Panc1 (cell line): ENCODE measurements at regions not wholly inside any gene's neighbourhood (a gene's known extent, or its start where the extent isn't known, plus 50 kb on each side); places are given as distances from the start of the nearest gene placed in this dataset.

Source experiments
- ATAC-seq: fragments of 200-7000 bp; cut with Tn5 transposase; 2 replicates; pipeline ENCODE4 v1.9.1; 2020; ENCODE audit warnings: mild to moderate bottlenecking, moderate library complexity
- BruUV-seq: library from RNA; stranded (reverse); fragments of 400-500 nt; replicated peaks from 2 replicates; lab custom pipeline; 2021; lab: Mats Ljungman, UMichigan
- CTCF ChIA-PET: fragments of 300-600 bp; sonication (Branson Sonifier 250); formaldehyde crosslinking; loops from one replicate; lab custom pipeline; 2022; ENCODE audit warnings: antibody characterized with exemption; lab: Charles Lee
- POLR2A ChIA-PET: fragments of 300-600 bp; sonication (Branson Sonifier 250); formaldehyde crosslinking; loops from one replicate; lab custom pipeline; 2022; ENCODE audit warnings: antibody characterized with exemption; lab: Charles Lee
- DNase-seq: peaks from one replicate; pipeline ENCODE4 v3.0.0-alpha.2; 2010; ENCODE audit warnings: low read depth, low spot score
- H3K27ac ChIP-seq: 2 replicates; pipeline ENCODE4 v1.5.1; 2011; ENCODE audit warnings: mild to moderate bottlenecking, low read length, inconsistent platforms
- H3K27me3 ChIP-seq: fragments of 200-500 bp; sonication (Bioruptor generic); 2 replicates; pipeline ENCODE4 v1.6.0; 2014; ENCODE audit warnings: low read length, inconsistent platforms; ENCODE audit not compliant: control insufficient read depth, insufficient read depth
- H3K36me3 ChIP-seq: fragments of 200-500 bp; sonication (Bioruptor generic); 2 replicates; pipeline ENCODE4 v1.5.1; 2014; ENCODE audit warnings: inconsistent platforms, mild to moderate bottlenecking, low read length, moderate library complexity; ENCODE audit not compliant: control insufficient read depth, insufficient read depth
- H3K4me1 ChIP-seq: 2 replicates; pipeline ENCODE4 v1.5.1; 2011; ENCODE audit warnings: inconsistent platforms, mild to moderate bottlenecking, low read length, moderate library complexity; ENCODE audit not compliant: control insufficient read depth, insufficient read depth
- H3K4me3 ChIP-seq, 2 experiments: 2 replicates each; pipeline ENCODE4 v1.5.1; 2011 to 2012; ENCODE audit warnings: low read depth in 2 of 2, low read length in 2 of 2, mild to moderate bottlenecking in 2 of 2, inconsistent platforms in 1 of 2, moderate library complexity in 1 of 2
- H3K9me3 ChIP-seq: fragments of 200-500 bp; sonication (Bioruptor generic); 2 replicates; pipeline ENCODE4 v1.5.1; 2014; ENCODE audit warnings: low read depth, mild to moderate bottlenecking, inconsistent platforms, low read length, moderate library complexity; ENCODE audit not compliant: control insufficient read depth, insufficient read depth
- CTCF ChIP-seq: fragments of 450-650 bp; IDR thresholded peaks from 2 replicates; pipeline ENCODE4 v1.5.1; 2017; ENCODE audit warnings: mild to moderate bottlenecking
- POLR2AphosphoS5 ChIP-seq: IDR thresholded peaks from 2 replicates; pipeline ENCODE4 v1.6.1; 2012; ENCODE audit warnings: mild to moderate bottlenecking, low read depth, low read length, moderate library complexity
- REST ChIP-seq, 2 experiments: IDR thresholded peaks; 2 replicates each; pipeline ENCODE4 v1.6.1; 2011 to 2012; ENCODE audit warnings: low read depth in 2 of 2, control low read depth in 1 of 2, low read length in 1 of 2, mild to moderate bottlenecking in 1 of 2, moderate library complexity in 1 of 2; ENCODE audit not compliant: insufficient read depth in 1 of 2
- SIN3A ChIP-seq: IDR thresholded peaks from 2 replicates; pipeline ENCODE4 v1.6.1; 2012; ENCODE audit warnings: low read depth, mild to moderate bottlenecking, low read length, moderate library complexity, borderline replicate concordance; ENCODE audit not compliant: insufficient read depth
- TCF7L2 ChIP-seq: IDR thresholded peaks from 2 replicates; pipeline ENCODE4 v1.6.1; 2011; ENCODE audit warnings: mild to moderate bottlenecking, low read depth, low read length, inconsistent platforms
- in situ Hi-C: cut with HindIII; loops from 2 replicates; pipeline ENCODE4 v1.10.0; 2016; ENCODE audit warnings: low sequenced_read_pairs, low pct_unique_long_range_greater_than_20kb
- intact Hi-C: fragments of 100-400 bp; cut with micrococcal nuclease; formaldehyde crosslinking; loops from one replicate; pipeline ENCODE4 v1.10.0; 2022; ENCODE audit not compliant: unreplicated experiment

- Histone ChIP-seq H3K4me3 (no peak overlapping the region), H3K27ac (no peak overlapping the region), H3K27me3 (no peaks in the 10 kb centered on the region), H3K4me1 (no peaks in the 10 kb centered on the region), H3K9me3 (no peaks in the 10 kb centered on the region), H3K36me3 (no peaks in the 10 kb centered on the region)
- intact Hi-C loops: no loop called here
- POLR2A ChIA-PET: no interaction called here
- DNase-seq (no peak), ATAC-seq (no peak)
- CTCF ChIA-PET: no interaction called here
- in situ Hi-C loops: no loop called here
- no TSS peak for BruUV-seq
- TF ChIP-seq POLR2AphosphoS5 (no peak), REST (IDR thresholded peaks at IDR 0.05; ENCODE audit: insufficient read depth in 1 of 2, low read depth in 2 of 2, low read length in 1 of 2) (no peak), SIN3A (no peak), CTCF (no peak), TCF7L2 (no peak)
Measured at GRCh38 chr14:49187799-49188198, 398.4 kb downstream of the RPS29 start.

- peak; percentile 50 for DNase-seq
- Histone ChIP-seq H3K4me1 (no peaks in the 10 kb centered on the region), H3K4me3 (no peak overlapping the region), H3K27ac (no peak overlapping the region), H3K36me3 (no peaks in the 10 kb centered on the region), H3K9me3 (no peaks in the 10 kb centered on the region), H3K27me3 (no peaks in the 10 kb centered on the region)
- POLR2A ChIA-PET: no interaction called here
- no TSS peak for BruUV-seq
- intact Hi-C loops: loop anchor here (5.0 kb wide), 1 partner anchor 1257 kb away; no protein-coding TSS in a partner anchor
- in situ Hi-C loops: no loop called here
- peak; percentile 67 for TF ChIP-seq CTCF
- TF ChIP-seq REST (IDR thresholded peaks at IDR 0.05; ENCODE audit: insufficient read depth in 1 of 2, low read depth in 2 of 2, low read length in 1 of 2): no peak
- TF ChIP-seq SIN3A: no peak
- TF ChIP-seq TCF7L2: no peak
- peak; percentile 80; the same call in 1 of the 2 replicates for ATAC-seq
- CTCF ChIA-PET: interaction anchor here (0.8 kb wide), 1 partner anchor 141 kb away, joined by 3 read pairs; no protein-coding TSS in a partner anchor
Measured at GRCh38 chr14:49173765-49174373, 412.3 kb downstream of the RPS29 start.
